ENCODE measurements at regions not wholly inside any gene's neighbourhood (a gene's known extent, or its start where the extent isn't known, plus 50 kb on each side); places are given as distances from the start of the nearest gene placed in this dataset.
A peak's percentile ranks its signal among the peaks of the same experiment; 100 is the strongest.

GRCh38 chr9:28774433-28775235 lies 1201.4 kb upstream of the C9orf72 start:
- peak; percentile 15 for DNase-seq

DNA sequence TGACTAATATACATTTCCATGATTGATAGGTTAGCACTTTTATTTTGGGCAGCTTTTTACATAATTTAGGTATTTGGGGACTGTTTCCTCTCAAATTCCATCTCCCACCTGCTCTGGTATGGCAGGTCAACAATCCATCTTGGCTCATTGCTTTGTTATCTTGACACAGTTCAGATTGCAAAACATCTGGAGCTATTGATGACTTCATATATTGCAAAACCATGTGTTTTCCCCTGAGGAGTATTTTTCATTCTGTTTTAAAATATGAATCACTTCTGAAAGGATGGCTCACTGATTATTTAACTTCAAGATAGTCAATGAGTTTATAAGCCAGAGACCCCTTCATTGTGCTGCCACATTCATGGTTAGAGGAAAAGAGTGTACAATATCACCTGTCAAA lies 1206.0 kb upstream of the C9orf72 start:
- DNase-seq: no peak

GRCh38 chr9:28781481-28781880 lies 1208.2 kb upstream of the C9orf72 start:
- DNase-seq: peak; percentile 31

- DNase-seq: no peak
Measured at GRCh38 chr9:28782630-28783029, 1209.3 kb upstream of the C9orf72 start.

DNA sequence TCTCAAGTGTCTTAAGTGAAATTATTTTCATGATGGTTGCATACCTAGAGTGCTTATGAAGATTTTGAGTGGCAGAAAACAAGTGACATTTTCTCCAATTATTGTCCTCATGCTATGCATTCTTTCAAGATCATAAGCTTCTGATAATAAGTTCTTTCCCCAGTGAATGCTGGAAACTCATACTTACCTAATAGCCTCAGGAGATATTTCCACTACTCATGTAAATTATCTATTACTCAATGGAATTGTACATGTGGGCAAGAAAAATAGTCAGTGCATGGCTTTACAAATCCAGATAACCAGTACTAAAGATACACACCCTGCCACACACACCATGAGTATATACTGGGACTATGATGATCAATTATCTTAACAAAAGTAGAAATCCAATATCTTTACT lies 1219.4 kb upstream of the C9orf72 start:
- no peak for DNase-seq

DNA sequence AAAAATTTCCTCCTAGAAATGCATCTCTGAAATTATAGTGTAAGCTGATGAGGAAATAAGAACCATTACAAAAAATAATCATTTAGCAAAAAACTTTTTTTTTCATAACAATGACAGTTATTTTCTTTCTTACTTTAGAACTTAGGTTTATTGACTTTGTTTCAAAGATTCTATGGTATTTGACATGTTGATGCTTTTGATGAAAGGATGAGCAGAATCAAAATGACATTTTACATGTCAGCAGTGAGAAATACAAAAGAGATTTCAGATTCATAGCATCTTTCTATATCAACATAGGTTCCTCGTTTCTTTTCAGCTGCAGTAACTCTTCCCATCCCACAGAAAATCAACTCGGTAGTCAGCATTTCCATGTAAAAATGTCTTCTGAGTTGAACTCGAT lies 1226.6 kb upstream of the C9orf72 start:
- no peak for DNase-seq

- DNase-seq: no peak
Measured at GRCh38 chr9:28801144-28801799, 1228.0 kb upstream of the C9orf72 start.

GRCh38 chr9:28805197-28805596 lies 1231.9 kb upstream of the C9orf72 start:
- DNase-seq: no peak

GRCh38 chr9:28808042-28808441 lies 1234.8 kb upstream of the C9orf72 start:
- no peak for DNase-seq

- no peak for DNase-seq
Measured at GRCh38 chr9:28810388-28811075, 1237.3 kb upstream of the C9orf72 start.

- no peak for DNase-seq
Measured at GRCh38 chr9:28820741-28821140, 1247.5 kb upstream of the C9orf72 start.

GRCh38 chr9:28821240-28821639 lies 1248.0 kb upstream of the C9orf72 start:
- DNase-seq: no peak

DNA sequence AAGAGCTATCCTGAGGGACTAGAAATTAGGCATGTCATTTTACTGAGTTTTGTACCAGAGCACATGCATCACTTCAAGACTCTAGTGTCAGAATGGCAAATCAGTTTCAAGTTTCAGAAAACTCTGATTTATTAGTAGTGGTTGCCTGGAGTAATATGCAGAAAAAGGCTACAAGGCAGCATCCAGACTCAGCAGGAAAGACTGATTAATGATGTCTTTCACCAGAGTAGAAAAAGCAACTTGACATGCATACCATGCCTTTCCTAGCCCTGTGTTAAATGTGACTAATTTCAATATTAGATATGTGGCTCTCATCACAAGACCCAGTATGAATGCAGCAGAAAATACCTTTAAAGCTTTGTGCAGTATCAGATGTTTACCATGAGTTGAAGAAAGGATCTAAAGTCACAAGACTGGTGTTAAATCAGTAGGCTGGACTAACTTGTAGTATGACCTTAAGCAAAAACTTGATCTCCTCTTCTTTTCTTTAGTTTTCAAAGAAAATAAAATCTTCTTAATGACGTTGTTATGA lies 1251.2 kb upstream of the C9orf72 start:
- no peak for DNase-seq

GRCh38 chr9:28832168-28832770 lies 1259.0 kb upstream of the C9orf72 start:
- no peak for DNase-seq

GRCh38 chr9:28834156-28834555 lies 1260.9 kb upstream of the C9orf72 start:
- DNase-seq: no peak

- DNase-seq: no peak
Measured at GRCh38 chr9:28839778-28840430, 1266.6 kb upstream of the C9orf72 start.

DNA sequence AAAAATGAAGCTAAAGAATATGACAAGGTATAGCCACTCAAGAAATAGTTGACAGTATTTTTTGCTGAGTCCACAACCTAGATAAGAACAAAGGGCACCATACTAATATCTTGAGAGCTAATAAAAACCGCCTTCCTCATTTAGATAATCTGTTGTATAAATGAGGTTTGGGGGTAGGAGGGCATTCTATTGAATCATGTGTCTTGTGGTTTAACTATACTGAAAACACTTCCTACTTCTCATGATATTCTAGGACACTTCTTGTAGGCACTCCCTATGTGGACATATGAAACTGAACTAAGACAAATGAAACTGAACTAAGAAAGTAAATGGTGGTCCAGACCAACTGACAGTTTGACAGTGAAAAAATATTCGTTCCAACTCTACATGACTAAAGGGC lies 1268.5 kb upstream of the C9orf72 start:
- no peak for DNase-seq

DNA sequence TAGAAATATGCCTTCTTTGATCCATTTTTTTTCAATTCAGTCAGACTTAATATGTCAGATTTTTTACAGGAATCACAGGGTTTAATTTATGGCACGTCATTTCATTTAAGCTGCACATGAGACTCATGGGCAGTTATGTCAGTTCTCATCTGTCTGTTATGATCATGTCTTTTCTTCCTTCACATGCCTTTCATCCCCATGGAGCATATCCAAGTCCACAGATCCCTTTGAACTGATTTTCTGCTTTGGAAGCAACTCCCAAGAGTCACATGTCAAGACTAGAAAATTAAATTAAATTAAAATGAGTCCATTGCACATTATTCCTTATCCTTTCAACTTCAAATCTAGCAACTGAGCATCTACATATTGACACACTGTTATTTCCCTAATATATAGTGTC lies 1274.0 kb upstream of the C9orf72 start:
- no peak for DNase-seq

DNA sequence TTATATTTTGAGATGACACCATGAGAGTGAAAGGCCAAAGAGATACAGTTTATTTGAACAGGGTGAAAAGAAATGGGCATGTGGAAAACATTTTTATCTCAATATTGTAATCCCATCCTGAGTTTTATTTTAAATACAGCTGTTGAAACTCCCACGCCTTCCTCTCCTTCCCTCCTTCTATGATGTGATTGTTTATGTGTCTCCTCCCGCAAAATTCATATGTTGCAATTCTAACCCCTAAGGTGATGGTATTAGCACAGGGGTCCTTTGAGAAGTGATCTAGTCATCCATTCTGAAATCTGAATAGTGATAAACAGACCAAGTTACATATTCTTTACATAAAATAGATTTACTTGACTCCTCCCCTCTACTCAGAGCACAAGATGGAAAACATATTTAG lies 1275.4 kb upstream of the C9orf72 start:
- no peak for DNase-seq

DNA sequence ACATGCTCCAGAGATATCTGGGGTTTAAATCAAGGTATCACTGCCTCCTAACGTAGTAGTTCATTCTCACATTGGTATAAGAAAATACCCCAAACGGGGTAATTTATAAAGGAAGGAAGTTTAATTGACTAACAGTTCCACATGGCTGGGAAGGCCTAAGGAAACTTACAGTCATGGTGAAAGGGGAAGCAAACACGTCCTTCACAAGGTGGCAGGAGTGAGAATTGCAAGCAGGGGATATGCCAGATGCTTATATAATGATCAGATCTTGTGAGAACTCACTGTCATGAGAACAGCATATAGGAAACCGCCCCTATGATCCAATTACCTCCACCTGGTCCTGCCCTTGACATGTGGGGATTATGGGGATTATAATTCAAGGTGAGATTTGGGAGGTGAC lies 1280.2 kb upstream of the C9orf72 start:
- no peak for DNase-seq

DNA sequence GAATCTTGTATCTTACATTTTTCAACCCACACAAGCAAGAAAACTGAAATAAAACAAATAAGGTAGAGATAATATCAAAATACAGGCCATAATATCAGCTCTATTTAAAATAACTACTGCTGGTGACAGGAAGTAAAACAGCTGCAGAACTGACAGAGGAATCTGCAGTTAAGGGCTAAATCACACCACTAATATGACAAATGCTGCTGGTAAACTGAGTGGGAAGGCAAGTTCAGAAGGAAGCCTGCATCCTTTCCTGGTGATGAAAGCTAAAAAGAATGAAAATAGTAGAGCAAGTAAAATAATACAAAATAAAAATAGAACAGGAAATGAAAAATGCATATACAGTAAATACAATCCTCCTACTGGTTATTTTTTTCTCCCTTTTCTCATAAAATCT lies 1293.7 kb upstream of the C9orf72 start:
- no peak for DNase-seq

DNA sequence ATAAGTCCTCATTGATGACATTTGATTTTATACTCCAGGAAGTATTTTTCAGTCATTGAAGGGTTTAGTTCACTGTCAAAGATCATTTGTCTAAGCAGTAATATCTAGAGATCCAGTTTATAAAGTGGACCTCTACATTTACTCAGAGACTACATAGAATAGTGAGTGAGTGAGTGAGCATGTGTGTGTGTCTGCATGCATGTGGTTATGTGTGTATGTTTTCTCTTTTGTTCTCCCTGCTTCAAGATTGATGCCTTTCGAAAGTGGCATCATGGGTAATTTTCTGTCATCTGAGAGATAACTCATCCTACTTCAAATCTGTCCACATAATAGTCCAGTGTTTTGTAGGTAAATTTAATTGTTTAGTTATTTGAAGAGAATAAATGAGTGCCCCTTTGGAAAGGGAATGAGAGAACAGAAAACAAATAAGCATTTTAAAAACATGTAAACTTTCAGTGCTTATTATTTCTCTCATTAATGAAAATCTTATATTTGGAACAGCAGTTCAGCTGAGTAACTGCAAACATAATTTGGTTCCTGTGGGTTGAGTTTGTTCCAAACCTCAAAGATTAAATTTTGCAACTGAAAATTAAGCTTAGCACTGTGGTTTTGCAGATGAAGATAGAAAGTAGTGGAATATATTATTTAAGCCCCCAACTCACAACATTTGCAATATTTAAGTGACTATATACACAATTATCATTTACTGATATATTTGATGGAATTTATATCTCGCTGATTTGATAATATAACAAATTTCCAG lies 1295.1 kb upstream of the C9orf72 start:
- DNase-seq: no peak
